ENCODE measurements at regions not wholly inside any gene's neighbourhood (a gene's known extent, or its start where the extent isn't known, plus 50 kb on each side); places are given as distances from the start of the nearest gene placed in this dataset.
"Not testable (repeated sequence)": the region's sequence is repeated elsewhere in the genome, so short reads cannot be mapped to it uniquely, and the experiment has no call there.

DNA sequence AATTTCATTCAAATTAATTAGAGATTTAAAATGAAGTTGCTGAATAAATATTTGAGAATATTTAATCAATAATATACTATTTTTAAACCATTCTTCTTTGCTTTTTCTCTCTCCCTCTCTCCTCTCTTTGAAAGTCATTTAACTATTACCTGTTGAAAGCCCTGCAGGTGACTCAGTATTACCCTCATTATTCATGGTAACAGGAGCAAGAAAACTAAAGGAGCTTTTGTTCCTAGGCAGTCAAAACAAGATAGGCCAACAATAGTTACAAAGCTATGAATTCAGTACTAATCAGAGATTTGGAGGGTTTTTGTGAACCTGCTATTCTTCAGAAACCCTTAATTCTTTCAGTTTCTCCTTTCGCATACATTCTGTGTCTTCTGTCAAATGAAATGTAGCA, 721.3 kb upstream of the NCAM2 start:
- TF ChIP-seq, protein P1, sequence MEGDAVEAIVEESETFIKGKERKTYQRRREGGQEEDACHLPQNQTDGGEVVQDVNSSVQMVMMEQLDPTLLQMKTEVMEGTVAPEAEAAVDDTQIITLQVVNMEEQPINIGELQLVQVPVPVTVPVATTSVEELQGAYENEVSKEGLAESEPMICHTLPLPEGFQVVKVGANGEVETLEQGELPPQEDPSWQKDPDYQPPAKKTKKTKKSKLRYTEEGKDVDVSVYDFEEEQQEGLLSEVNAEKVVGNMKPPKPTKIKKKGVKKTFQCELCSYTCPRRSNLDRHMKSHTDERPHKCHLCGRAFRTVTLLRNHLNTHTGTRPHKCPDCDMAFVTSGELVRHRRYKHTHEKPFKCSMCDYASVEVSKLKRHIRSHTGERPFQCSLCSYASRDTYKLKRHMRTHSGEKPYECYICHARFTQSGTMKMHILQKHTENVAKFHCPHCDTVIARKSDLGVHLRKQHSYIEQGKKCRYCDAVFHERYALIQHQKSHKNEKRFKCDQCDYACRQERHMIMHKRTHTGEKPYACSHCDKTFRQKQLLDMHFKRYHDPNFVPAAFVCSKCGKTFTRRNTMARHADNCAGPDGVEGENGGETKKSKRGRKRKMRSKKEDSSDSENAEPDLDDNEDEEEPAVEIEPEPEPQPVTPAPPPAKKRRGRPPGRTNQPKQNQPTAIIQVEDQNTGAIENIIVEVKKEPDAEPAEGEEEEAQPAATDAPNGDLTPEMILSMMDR (conservative IDR thresholded peaks at IDR 0.05; ENCODE audit: low read depth, low read length): no peak
- no peak overlapping the region for H3K4me3 ChIP-seq (ENCODE audit: low read depth, low read length)
- no peak for DNase-seq (ENCODE audit: low read depth)

DNA sequence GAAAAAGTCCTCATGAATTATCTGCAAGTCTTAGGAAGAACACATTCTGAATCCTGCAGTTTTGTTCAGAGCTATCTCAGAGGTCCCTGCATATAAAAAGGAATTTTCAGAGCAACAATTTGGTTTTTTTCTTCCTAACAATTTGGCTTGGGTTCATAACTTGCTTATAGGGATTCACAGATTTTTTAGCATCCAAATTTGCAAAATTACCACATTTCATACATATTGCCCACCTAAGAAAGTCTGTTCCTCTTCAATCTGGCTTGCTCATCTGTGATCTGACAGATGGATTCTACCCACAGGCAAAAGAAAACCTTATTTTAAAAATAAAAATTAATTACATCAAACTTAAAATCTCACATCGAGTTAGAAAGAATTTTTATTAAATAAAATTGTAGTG, 714.4 kb upstream of the NCAM2 start:
- DNase-seq (ENCODE audit: low read depth): no peak
- TF ChIP-seq, protein P1 (conservative IDR thresholded peaks at IDR 0.05; ENCODE audit: low read depth, low read length): no peak
- no peak overlapping the region for H3K4me3 ChIP-seq (ENCODE audit: low read depth, low read length)

DNA sequence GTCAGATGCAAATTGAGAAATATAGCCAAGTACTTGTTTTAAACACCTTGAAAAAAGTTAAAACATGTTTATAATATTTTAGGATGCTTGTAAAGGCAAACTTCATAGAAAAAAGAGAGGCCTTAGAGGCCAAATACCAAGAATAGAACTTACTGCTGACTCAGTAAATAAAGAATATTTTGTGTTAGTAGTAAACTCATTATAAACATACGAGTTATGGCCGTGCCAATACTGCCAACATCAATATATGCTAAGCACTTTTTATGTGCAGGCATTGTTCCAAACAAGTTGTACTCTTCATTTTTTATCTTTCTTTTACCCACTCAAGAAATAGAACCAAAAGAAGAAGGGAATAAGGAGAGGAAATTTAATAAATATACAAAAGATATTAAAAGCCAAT, 705.9 kb upstream of the NCAM2 start:
- H3K4me3 ChIP-seq (ENCODE audit: low read depth, low read length): no peak overlapping the region
- DNase-seq (ENCODE audit: low read depth): no peak
- TF ChIP-seq, protein P1 (conservative IDR thresholded peaks at IDR 0.05; ENCODE audit: low read depth, low read length): no peak

DNA sequence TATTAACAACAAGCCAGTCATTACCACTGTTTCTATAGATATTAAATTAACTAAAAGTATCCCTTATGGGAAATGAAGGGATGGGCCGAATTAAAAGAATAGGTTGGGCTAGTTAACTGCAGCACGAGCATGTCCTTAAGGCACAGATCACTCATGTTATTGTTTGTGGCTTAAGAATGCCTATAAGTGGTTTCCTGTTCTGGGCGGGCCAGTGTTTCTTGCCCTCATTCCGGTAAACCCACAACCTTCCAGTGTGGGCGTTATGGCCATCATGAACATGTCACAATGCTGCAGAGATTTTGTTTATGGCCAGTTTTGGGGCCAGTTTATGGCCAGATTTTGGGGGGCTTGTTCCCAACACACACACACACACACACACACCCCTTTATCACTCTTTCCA, 705.4 kb upstream of the NCAM2 start:
- not testable (repeated sequence) for DNase-seq (ENCODE audit: low read depth); H3K4me3 ChIP-seq (ENCODE audit: low read depth, low read length)

DNA sequence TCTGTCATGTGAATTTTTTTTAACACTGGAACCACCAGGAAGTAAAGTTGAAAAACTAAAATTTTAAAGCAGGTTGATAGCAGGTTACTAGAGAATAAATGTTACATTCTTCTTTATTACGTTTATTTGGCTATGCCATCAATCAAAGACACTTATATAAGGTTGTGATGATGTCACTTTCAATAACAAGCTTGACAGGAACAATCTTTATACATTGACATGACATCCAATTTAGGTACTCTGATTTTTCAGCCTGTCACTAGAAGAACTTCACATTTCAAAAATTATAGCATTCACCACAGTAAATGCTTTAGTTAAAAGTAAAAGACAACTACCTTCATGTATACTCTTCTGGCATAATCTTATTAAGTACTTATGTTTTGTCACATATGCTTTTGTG, 696.8 kb upstream of the NCAM2 start:
- DNase-seq (ENCODE audit: low read depth): no peak
- TF ChIP-seq, protein P1 (conservative IDR thresholded peaks at IDR 0.05; ENCODE audit: low read depth, low read length): no peak

DNA sequence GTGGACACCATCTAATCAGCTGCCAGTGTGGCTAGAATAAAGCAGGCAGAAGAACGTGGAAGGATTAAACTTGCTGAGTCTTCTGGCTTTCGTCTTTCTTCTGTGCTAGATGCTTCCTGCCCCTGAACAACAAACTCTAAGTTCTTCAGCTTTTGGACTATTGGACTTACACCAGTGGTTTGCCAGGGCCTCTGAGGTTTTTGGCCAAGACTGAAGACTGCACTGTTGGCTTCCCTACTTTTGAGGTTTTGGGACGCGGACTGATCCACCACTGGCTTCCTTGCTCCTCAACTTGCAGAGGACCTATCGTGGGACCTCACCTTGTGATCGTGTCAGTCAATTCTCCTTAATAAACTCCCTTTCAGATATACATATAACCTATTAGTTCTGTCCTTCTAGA, 696.1 kb upstream of the NCAM2 start:
- DNase-seq (ENCODE audit: low read depth): no peak
- TF ChIP-seq, protein P1 (conservative IDR thresholded peaks at IDR 0.05; ENCODE audit: low read depth, low read length): no peak
- no peak overlapping the region for H3K4me3 ChIP-seq (ENCODE audit: low read depth, low read length)

More for the DNA sequence above, 696.8 kb upstream of the NCAM2 start:
- no peak overlapping the region for H3K4me3 ChIP-seq (ENCODE audit: low read depth, low read length)

DNA sequence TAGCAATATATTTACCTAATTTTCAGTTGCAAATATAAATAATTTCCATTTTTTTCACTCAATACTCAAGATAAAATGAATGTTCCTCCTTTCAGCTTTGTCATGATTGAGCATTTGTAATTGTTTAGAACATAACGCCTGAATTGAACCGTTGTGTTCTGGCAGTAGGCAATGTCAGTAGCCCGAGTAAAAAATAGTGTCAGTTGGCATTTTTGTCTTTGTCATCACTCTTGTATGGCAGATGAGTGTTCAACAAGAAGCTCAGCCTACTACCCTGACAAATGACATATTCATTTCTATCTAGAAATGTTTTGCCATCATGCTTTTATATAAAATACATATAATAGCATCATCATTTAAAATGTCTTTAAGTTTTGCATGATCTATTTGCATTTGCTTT, 691.4 kb upstream of the NCAM2 start:
- DNase-seq (ENCODE audit: low read depth): no peak
- TF ChIP-seq, protein P1 (conservative IDR thresholded peaks at IDR 0.05; ENCODE audit: low read depth, low read length): no peak
- no peak overlapping the region for H3K4me3 ChIP-seq (ENCODE audit: low read depth, low read length)
